ENCODE measurements at regions not wholly inside any gene's neighbourhood (a gene's known extent, or its start where the extent isn't known, plus 50 kb on each side); places are given as distances from the start of the nearest gene placed in this dataset.

DNA sequence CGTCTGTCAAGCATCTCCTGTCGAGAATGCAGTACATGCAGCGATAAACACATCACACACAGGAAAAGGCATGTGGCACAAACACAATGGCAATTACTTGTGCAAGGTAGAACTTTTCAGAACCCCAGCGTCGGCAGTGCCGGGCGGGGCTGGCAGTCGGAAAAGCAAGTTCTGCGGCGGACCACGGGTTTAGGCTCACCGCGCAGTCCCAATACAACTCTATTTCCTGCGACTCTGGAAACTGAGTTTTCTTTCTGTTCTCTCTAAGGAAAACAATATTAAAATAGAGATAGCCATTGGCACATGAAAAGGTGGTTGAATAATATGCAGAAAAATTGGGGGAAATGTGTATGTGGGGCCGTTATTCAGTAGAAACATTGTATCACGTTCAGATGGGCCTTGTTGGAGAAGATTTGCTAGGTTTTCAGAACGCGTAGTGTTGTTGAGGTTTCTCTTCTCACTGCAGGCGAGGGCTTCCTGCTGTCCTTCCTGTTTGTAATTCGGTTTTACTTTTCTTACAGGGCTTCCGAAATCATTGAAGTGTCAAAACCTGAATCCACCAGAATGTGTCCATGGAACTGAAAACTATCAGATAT is 369.5 kb downstream of the THBS2 start:
- Histone ChIP-seq H3K27me3 (peaks cover 6% of the 10 kb centered on the region), H3K9me3 (no peaks in the 10 kb centered on the region), H3K27ac (no peak overlapping the region), H3K36me3 (no peaks in the 10 kb centered on the region), H3K4me3 (ENCODE audit: low read depth in 1 of 2, low read length in 1 of 2) (peak overlapping the region in 1 of 2 experiments; percentile 22), H3K4me1 (ENCODE audit: control insufficient read depth in 1 of 2, insufficient read depth in 1 of 2, low read depth in 1 of 2, low read length in 1 of 2) (no peaks in the 10 kb centered on the region)
- TF ChIP-seq, protein P1, sequence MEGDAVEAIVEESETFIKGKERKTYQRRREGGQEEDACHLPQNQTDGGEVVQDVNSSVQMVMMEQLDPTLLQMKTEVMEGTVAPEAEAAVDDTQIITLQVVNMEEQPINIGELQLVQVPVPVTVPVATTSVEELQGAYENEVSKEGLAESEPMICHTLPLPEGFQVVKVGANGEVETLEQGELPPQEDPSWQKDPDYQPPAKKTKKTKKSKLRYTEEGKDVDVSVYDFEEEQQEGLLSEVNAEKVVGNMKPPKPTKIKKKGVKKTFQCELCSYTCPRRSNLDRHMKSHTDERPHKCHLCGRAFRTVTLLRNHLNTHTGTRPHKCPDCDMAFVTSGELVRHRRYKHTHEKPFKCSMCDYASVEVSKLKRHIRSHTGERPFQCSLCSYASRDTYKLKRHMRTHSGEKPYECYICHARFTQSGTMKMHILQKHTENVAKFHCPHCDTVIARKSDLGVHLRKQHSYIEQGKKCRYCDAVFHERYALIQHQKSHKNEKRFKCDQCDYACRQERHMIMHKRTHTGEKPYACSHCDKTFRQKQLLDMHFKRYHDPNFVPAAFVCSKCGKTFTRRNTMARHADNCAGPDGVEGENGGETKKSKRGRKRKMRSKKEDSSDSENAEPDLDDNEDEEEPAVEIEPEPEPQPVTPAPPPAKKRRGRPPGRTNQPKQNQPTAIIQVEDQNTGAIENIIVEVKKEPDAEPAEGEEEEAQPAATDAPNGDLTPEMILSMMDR (IDR thresholded peaks at IDR 0.05): no peak

DNA sequence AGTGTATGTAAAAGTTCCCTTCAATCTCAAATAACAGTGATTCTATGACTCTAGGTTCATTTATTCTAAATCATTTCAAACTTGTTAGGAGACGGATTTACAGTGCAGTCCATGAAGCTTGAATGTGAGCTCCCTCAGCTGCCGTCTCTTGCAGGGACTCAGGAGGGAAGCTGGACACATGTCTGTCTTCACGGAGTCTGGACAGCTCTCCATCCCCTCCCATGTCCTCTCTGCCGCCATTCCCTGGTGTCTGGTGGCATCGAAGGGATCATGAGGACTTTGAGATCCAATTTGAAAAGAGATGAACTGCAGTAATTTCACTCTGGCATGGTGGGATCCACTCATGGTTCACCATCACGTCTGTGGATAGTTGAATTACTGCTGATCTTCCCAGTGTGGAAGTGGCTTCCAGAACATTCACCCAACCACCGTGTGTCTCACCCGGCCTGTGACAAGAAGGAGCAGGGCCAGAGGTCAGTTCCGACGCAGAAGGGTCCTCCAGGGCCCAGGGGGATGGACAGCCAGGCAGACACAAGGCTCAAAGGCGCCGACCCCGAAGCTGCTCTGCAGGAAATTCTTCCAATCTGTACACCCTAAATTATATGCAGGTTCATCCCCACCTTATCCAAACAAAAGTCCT is 370.1 kb downstream of the THBS2 start:
- Histone ChIP-seq H3K4me3 (ENCODE audit: low read depth in 1 of 2, low read length in 1 of 2) (no peak overlapping the region), H3K9me3 (no peaks in the 10 kb centered on the region), H3K27ac (no peak overlapping the region), H3K36me3 (no peaks in the 10 kb centered on the region), H3K27me3 (peaks cover 6% of the 10 kb centered on the region), H3K4me1 (ENCODE audit: control insufficient read depth in 1 of 2, insufficient read depth in 1 of 2, low read depth in 1 of 2, low read length in 1 of 2) (no peaks in the 10 kb centered on the region)
- TF ChIP-seq, protein P1 (IDR thresholded peaks at IDR 0.05): no peak

DNA sequence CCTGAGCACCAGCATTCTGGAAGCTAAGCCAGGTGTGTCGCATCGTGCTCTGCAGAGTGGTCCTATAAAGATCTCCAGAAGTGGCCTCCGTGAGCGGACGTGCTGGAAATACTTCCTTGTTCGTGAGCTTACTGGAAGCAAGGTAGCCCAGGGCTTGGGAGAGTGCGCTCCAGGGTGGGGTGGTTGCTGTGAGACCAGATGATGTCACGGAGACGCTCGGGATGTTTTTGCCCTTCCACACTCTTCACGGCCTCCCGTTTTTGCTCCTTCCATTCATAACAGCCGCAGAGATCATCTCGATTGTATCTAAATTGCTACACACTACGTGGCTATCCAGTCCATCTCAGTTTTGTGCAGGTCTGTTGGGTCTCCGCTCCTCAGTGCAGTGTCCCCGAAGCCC is 373.4 kb downstream of the THBS2 start:
- Histone ChIP-seq H3K9me3 (no peaks in the 10 kb centered on the region), H3K27ac (no peak overlapping the region), H3K27me3 (peaks cover 6% of the 10 kb centered on the region), H3K4me3 (ENCODE audit: low read depth in 1 of 2, low read length in 1 of 2) (no peak overlapping the region), H3K36me3 (no peaks in the 10 kb centered on the region), H3K4me1 (ENCODE audit: control insufficient read depth in 1 of 2, insufficient read depth in 1 of 2, low read depth in 1 of 2, low read length in 1 of 2) (no peaks in the 10 kb centered on the region)
- TF ChIP-seq, protein P1 (IDR thresholded peaks at IDR 0.05): no peak

DNA sequence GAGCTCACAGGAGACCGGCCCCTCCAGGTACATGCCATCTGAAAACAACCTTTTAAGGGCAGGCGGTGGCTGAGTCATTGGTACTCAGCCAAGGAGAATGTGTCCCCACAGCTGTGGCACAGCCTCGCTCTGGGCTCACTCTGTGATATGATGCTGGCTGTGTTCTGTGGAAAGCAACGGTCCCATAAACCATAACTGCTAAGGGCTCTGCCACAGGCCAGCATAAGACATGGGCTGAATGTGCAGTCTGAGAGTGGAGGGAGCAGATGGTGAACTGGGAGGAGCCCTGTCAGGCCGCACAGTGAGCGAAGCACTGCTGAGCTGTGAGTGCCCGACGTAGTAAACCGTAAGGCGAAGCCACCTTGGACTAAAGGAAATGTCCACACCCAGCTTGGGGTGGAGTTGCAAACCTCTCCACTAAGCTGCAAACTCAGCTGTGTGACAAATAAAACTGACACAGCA is 375.8 kb downstream of the THBS2 start:
- Histone ChIP-seq H3K36me3 (no peaks in the 10 kb centered on the region), H3K4me1 (ENCODE audit: control insufficient read depth in 1 of 2, insufficient read depth in 1 of 2, low read depth in 1 of 2, low read length in 1 of 2) (no peaks in the 10 kb centered on the region), H3K27ac (no peak overlapping the region), H3K9me3 (no peaks in the 10 kb centered on the region), H3K27me3 (peaks cover 6% of the 10 kb centered on the region), H3K4me3 (ENCODE audit: low read depth in 1 of 2, low read length in 1 of 2) (no peak overlapping the region)
- TF ChIP-seq, protein P1 (IDR thresholded peaks at IDR 0.05): no peak

DNA sequence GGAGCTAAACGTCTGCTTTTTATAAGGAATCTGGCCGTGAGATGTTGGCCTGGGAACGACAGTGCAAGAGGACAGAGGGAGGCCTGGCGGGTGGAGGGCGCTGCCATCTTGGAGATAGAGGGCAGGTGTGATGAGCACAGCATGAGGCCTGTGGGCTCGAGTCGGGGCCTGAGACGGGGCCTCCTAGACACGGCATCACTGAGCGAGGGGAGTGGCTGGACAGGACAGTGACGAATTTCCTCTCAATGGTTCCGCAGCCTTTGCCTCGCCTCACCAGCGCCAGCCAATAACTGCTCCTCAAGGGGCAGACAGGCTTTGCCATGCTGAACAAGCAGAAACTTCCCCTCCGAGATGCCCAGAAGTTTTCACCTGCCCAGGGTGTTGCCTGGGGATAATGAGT is 376.7 kb downstream of the THBS2 start:
- Histone ChIP-seq H3K9me3 (no peaks in the 10 kb centered on the region), H3K4me1 (ENCODE audit: control insufficient read depth in 1 of 2, insufficient read depth in 1 of 2, low read depth in 1 of 2, low read length in 1 of 2) (no peaks in the 10 kb centered on the region), H3K27me3 (peaks cover 6% of the 10 kb centered on the region), H3K27ac (no peak overlapping the region), H3K4me3 (ENCODE audit: low read depth in 1 of 2, low read length in 1 of 2) (no peak overlapping the region), H3K36me3 (no peaks in the 10 kb centered on the region)
- TF ChIP-seq, protein P1 (IDR thresholded peaks at IDR 0.05): no peak

Measured in neutrophil (primary cell).